ENCODE measurements at regions not wholly inside any gene's neighbourhood (a gene's known extent, or its start where the extent isn't known, plus 50 kb on each side); places are given as distances from the start of the nearest gene placed in this dataset.

GRCh38 chr12:63410197-63410596 lies 258.1 kb downstream of the DPY19L2 start:
- Histone ChIP-seq H3K9me3 (peaks cover 0 to 19% (median 3%) of the 10 kb centered on the region in 4 donors), H3K27me3 (no peaks in the 10 kb centered on the region), H3K27ac (no peak overlapping the region), H3K4me1 (no peaks in the 10 kb centered on the region), H3K4me3 (no peak overlapping the region), H3K36me3 (no peaks in the 10 kb centered on the region)
- DNase-seq (ENCODE audit: low spot score in 2 of 2) = no peak
- WGBS, 2 donors = 38 to 43% methylated on average over 1 of the region's 1 CpG
- TF ChIP-seq POLR2A (IDR thresholded peaks at IDR 0.05) = no peak
- TF ChIP-seq CTCF (IDR thresholded peaks at IDR 0.05) = no peak
- TF ChIP-seq EP300 (IDR thresholded peaks at IDR 0.05) = no peak

- Histone ChIP-seq H3K36me3 (no peaks in the 10 kb centered on the region), H3K27me3 (no peaks in the 10 kb centered on the region), H3K27ac (no peak overlapping the region), H3K4me3 (no peak overlapping the region), H3K9me3 (peaks cover 0 to 13% (median 0%) of the 10 kb centered on the region in 4 donors), H3K4me1 (no peaks in the 10 kb centered on the region)
- WGBS, 2 donors = 96 to 98% methylated on average over 2 of the region's 2 CpGs
- no peak for DNase-seq (ENCODE audit: low spot score in 2 of 2)
- TF ChIP-seq EP300 (IDR thresholded peaks at IDR 0.05) (no peak), CTCF (IDR thresholded peaks at IDR 0.05) (no peak), POLR2A (IDR thresholded peaks at IDR 0.05) (no peak)
Observed at GRCh38 chr12:63406781-63407180, 255.8 kb upstream of the AVPR1A start.

DNA sequence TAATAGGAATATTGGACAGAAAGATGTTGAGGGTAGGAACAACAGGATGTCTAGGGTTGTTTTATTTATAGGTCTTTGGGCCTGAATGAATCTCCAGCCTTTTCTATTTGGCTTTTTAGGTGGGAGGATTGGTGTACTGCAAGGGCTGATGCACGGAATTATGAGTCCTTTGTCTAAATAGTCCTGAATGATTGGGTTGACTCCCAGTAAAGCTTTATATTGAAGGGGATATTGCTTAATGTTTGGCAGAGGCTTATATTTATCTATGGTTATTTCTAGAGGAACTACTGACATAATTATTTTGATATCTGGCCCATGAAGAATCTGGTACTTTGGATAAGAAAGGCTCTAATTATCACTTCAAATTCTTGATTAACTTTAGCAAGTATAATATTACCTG lies 253.6 kb upstream of the AVPR1A start:
- H3K27ac ChIP-seq = no peak overlapping the region
- no peak for DNase-seq (ENCODE audit: low spot score in 2 of 2)
- 0% methylated on average over 1 of the region's 1 CpG for WGBS, 2 donors
- no peaks in the 10 kb centered on the region for H3K4me1 ChIP-seq
- peaks cover 0 to 13% (median 0%) of the 10 kb centered on the region in 4 donors for H3K9me3 ChIP-seq
- no peak overlapping the region for H3K4me3 ChIP-seq
- no peak for TF ChIP-seq EP300 (IDR thresholded peaks at IDR 0.05)
- no peak for TF ChIP-seq POLR2A (IDR thresholded peaks at IDR 0.05)
- no peaks in the 10 kb centered on the region for H3K27me3 ChIP-seq
- no peaks in the 10 kb centered on the region for H3K36me3 ChIP-seq

GRCh38 chr12:63403256-63403655 lies 252.3 kb upstream of the AVPR1A start:
- 30 to 44% methylated on average over 1 of the region's 1 CpG for WGBS, 2 donors
- no peak overlapping the region for H3K27ac ChIP-seq
- no peak overlapping the region for H3K4me3 ChIP-seq
- no peaks in the 10 kb centered on the region for H3K4me1 ChIP-seq
- DNase-seq (ENCODE audit: low spot score in 2 of 2) = no peak
- H3K27me3 ChIP-seq = no peaks in the 10 kb centered on the region
- no peak for TF ChIP-seq POLR2A (IDR thresholded peaks at IDR 0.05)
- TF ChIP-seq EP300 (IDR thresholded peaks at IDR 0.05) = no peak
- TF ChIP-seq CTCF (IDR thresholded peaks at IDR 0.05) = no peak
- no peaks in the 10 kb centered on the region for H3K36me3 ChIP-seq
- peaks cover 0 to 15% (median 0%) of the 10 kb centered on the region in 4 donors for H3K9me3 ChIP-seq

DNA sequence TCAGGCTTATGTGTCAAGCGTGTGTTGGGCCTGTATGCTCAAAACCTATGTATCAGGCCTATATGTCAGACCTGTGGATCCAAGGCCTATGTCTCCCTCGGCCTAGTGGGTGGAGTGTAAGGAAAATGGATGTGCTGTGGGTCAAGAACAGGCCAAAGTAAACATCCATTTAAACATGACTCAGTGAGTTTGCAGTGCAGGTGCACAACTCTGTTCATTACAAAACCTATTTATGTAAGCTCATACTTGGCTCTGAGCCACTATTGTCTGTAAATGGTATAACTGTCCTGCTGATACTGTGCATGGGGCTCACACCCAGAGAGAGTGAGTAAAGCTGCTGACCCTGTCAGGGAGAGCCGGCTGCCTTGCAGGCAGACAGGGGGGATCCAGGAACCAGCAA lies 249.7 kb upstream of the AVPR1A start:
- Histone ChIP-seq H3K36me3 (no peaks in the 10 kb centered on the region), H3K27ac (no peak overlapping the region), H3K4me1 (no peaks in the 10 kb centered on the region), H3K9me3 (peaks cover 0 to 3% (median 0%) of the 10 kb centered on the region in 4 donors), H3K4me3 (no peak overlapping the region), H3K27me3 (no peaks in the 10 kb centered on the region)
- 62 to 68% methylated on average over 3 of the region's 3 CpGs for WGBS, 2 donors
- no peak for DNase-seq (ENCODE audit: low spot score in 2 of 2)
- TF ChIP-seq CTCF (IDR thresholded peaks at IDR 0.05) = no peak
- TF ChIP-seq POLR2A (IDR thresholded peaks at IDR 0.05) = no peak
- TF ChIP-seq EP300 (IDR thresholded peaks at IDR 0.05) = no peak

DNA sequence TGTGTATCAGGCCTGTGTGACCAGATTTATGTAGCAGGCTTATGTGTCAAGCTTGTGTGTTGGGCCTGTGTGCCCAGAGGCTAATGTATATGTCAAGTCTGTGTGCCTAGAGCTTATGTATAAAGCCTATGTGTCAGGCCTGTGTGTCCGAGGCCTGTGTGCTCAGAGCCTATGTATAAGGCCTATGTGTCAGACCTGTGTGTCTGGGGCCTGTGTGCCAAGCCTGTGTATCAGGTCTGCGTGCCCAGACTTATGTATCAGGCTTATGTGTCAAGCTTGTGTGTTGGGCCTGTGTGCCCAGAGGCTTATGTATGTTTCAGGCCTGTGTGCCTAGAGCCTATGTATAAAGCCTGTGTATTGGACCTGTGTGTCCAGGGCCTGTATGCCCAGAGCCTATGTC lies 249.3 kb upstream of the AVPR1A start:
- Histone ChIP-seq H3K36me3 (no peaks in the 10 kb centered on the region), H3K27ac (no peak overlapping the region), H3K9me3 (peaks cover 0 to 2% (median 0%) of the 10 kb centered on the region in 4 donors), H3K4me3 (no peak overlapping the region), H3K4me1 (no peaks in the 10 kb centered on the region), H3K27me3 (no peaks in the 10 kb centered on the region)
- no peak for DNase-seq (ENCODE audit: low spot score in 2 of 2)
- 88 to 91% methylated on average over 2 of the region's 2 CpGs for WGBS, 2 donors
- no peak for TF ChIP-seq POLR2A (IDR thresholded peaks at IDR 0.05)
- TF ChIP-seq EP300 (IDR thresholded peaks at IDR 0.05) = no peak
- no peak for TF ChIP-seq CTCF (IDR thresholded peaks at IDR 0.05)
